Suppressor macrophage (primary cell): ENCODE measurements at regions not wholly inside any gene's neighbourhood (a gene's known extent, or its start where the extent isn't known, plus 50 kb on each side); places are given as distances from the start of the nearest gene placed in this dataset.
"Not testable (repeated sequence)": the region's sequence is repeated elsewhere in the genome, so short reads cannot be mapped to it uniquely, and the experiment has no call there.

Experiments used
- DNase-seq, 4 experiments: peaks; one replicate each; pipeline ENCODE4 v3.0.0-alpha.2; 2020 to 2022

DNA sequence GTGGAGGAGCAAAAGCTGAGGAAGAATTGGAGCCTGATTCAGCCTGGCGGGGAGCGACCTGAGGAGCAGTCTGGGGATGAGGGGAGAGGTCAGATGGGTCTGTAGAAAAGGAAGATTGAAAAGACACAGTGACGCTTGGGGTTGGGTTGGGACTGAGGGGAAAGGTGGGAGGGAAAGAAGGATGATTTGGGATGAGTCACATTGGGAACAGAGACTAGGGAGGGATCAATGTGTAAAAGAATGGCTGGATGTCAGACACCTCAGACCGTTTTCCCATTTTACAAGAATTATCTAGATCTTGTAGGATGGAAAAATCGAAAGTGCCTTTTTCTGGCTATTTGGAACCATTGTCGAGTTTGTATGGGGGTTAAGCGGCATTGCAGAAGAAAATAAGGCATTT is 1076.5 kb downstream of the DNAJB9 start:
- DNase-seq: no peak

DNA sequence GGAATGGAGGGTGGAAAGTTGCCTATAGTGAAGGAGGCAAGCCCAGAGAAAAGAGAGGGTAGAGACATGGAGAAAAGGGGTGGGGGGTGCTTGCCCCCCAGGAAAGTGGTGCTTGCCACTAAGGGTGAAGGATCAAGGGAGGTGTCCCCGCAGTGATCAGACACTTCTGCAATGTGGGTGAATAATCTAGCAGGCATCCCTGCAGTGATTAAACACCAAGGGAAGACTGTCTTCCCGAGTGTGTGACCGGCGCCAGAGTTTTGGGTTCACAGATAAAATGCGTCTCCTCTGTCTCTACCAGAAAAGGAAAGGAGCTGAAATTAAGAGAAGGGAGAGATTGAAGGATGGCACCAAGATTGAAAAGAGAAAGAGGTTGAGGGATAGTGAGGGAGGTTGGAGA is 1076.9 kb downstream of the DNAJB9 start:
- DNase-seq: not testable (repeated sequence)

DNA sequence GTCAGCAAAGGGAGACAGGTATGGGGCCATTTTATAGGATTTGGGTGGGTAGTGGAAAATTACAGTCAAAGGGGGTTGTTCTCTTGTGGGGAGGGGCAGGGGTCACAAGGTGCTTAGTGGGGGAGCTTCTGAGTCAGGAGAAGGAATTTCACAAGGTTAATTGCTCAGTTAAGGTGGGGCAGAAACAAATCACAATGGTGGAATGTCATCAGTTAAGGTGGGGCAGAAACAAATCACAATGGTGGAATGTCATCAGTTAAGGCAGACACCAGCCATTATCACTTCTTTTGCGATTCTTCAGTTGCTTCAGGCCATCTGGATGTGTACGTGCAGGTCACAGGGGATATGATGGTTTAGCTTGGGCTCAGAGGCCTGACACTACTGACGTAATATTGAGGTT is 1077.6 kb downstream of the DNAJB9 start:
- DNase-seq: not testable (repeated sequence)

DNA sequence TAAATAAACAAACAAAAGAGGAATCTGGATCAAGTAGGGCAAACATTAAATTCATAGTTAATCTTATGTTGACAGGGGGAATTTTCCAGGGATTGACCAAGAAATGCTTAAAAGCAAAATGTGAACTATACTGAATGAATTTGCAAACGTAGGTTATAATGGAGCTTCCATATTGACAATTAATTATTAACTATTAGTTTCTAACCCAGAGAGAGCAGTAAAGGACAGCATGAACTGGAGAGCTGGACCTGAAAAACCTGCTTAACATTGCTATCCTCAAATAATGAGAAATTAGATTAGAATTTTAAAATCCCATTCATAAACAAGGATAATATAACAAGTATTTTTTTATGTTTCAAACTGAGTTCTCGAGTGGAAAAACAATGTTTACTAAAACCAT is 1089.6 kb downstream of the DNAJB9 start:
- DNase-seq: no peak

DNA sequence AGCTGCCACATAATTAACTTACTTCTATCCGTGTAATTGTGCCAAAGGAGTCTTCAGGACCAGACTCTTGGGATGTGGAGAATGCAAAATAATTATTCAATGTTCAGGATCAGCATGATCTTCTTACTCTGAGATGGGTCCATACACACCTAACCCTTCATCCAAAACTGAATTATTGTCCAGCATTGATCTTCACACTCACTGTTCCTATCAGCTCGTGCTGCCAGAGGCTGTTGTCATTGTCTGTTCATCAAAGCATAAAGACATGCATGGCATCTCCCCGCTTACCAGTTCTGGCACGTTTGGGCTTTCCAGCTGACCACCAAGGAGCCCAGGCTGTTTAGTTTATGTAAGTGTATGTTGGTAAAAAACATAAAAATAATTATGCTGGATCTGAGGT is 1090.7 kb downstream of the DNAJB9 start:
- no peak for DNase-seq

DNA sequence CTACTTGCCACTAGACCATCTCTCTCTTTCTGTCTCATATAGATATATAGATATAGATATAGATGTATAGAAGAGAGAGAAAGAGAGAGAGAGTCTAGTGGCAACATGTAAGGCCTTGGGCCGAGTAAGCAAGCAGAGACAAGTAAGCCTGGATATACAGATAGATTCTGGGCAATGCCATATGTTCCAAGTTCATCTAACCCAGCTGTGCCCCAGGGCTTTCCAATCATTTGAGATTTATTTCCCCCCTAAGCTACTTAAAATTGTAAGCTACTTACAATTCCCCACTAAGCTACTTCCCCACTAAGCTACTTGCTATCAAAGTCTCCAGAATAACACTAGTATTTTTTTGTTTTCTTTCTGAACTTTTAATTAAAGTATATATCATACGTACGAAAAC is 1094.1 kb downstream of the DNAJB9 start:
- DNase-seq: no peak

DNA sequence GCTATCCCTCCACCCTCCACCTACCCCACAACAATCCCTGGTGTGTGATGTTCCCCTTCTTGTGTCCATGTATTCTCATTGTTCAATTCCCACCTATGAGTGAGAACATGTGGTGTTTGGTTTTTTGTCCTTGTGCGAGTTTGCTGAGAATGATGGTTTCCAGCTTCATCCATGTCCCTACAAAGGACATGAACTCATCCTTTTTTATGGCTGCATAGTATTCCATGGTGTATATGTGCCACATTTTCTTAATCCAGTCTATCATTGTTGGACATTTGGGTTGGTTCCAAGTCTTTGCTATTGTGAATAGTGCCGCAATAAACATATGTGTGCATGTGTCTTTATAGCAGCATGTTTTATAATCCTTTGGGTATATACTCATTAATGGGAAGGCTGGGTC is 1117.6 kb downstream of the DNAJB9 start:
- DNase-seq: not testable (repeated sequence)

DNA sequence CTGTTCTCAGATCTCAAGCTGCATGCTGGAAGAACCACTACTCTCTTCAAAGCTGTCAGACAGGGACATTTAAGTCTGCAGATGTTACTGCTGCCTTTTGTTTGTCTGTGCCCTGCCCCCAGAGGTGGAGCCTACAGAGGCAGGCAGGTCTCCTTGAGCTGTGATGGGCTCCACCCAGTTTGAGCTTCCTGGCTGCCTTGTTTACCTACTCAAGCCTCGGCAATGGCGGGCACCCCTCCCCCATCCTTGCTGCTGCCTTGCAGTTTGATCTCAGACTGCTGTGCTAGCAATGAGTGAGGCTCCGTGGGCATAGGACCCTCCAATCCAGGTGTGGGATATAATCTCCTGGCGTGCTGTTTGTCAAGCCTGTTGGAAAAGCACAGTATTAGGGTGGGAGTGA is 1122.9 kb downstream of the DNAJB9 start:
- not testable (repeated sequence) for DNase-seq

DNA sequence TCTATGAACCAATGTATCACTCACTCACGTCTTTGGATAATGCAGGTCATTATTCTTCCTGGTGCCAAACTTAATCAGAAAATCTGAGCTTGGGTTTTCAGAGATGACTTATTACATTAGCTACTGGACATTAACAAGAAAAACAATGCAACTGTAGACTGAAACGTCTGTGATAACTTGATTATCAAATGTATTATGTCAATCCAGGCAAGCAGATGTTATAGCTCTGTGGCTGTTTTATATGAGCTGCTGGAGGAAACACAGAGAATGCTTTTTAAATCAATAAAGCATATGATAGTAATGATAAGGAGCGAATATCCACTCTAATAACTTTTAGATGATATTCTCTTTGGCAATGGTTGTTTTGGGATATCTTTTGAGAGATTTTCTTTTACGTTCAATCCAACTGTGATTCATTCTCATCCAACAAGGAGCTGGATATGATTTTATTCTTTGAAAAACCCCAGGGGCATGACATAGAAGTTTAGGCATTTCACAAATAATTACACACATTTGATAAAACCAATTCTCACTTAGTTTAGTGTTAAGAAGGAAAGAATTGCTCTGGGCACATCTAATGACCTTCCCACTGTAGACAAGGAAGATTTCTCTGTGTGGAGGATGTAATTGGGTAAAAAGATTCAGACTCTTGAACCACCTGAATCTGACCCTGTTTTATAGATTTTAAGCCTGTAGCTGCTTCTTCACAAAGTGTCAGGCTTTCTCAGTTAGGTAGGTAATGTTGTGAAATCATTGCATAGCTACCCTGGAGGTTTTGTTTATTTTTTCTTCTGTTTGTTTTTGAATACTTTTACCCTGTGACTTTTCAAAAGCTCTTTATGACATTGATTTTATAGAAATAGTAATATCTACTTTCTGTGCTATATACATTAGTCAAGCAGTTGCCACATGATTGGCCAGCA is 1124.7 kb downstream of the DNAJB9 start:
- DNase-seq: no peak

DNA sequence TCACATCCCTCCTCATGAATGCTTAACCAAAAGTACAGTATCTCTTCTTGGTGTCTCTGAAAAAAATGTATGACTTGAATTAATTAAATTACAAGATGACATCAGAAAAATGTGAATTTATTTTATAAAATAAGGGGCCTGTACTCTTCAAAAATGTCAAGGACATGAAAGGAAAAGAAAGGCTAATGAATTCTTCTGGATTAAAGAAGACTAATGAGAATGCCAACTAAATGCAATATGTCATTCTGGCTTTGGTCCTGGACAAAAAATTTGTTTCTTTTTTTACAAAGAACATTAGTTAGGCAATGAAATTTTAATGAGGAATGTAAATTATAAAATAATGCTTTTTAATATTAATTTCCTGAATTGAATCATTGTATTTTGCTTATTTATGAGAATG is 1125.7 kb downstream of the DNAJB9 start:
- DNase-seq: no peak

DNA sequence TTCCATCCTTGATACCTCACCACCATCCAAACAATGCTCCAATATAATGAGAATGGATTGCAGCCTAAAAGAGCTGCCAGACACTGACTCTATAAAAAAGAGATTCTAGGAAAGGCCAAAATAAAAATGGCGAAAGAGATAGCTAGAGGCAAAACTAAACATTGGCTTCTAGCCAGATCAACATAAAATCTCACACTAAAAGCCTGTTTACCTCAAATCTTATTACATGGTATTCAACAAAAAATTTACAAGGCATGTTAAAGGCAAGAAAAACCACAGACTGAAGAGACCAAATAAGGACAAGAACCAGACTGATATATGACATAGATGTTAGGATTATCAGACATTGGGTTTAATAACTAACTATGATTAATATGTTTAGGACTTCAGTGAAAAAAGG is 1127.0 kb downstream of the DNAJB9 start:
- no peak for DNase-seq

DNA sequence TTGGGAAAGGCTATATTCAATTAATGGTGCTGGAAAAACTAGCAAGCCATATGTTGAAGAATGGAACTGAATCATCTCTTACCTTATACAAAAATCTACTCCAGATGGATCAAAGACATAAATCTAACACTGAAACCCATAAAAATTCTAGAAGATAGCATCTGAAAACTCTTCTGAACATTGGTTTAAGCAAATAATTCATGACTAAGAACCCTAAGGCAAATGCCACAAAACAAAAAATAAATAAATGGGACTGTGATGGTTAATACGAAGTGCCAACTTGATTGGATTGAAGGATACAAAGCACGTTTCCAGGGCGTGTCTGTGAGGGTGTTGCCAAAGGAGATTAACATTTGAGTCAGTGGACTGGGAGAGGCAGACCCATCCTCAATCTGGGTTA is 1130.0 kb downstream of the DNAJB9 start:
- no peak for DNase-seq

DNA sequence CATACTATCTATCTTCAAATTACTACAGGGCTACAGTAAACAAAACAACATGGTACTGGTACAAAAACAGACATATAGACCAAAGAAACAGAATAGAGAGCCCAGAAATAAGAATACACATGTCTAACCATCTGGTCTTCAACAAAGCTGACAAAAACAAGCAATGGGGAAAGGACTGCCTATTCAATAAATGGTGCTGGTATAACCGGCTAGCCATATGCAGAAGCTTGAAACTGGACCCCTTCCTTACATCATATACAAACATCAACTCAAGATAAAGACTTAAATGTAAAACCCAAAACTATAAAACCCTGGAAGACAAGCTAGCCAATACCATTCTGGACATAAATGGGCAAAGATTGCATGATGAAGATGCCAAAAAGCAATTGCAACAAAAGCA is 1143.7 kb downstream of the DNAJB9 start:
- no peak for DNase-seq

DNA sequence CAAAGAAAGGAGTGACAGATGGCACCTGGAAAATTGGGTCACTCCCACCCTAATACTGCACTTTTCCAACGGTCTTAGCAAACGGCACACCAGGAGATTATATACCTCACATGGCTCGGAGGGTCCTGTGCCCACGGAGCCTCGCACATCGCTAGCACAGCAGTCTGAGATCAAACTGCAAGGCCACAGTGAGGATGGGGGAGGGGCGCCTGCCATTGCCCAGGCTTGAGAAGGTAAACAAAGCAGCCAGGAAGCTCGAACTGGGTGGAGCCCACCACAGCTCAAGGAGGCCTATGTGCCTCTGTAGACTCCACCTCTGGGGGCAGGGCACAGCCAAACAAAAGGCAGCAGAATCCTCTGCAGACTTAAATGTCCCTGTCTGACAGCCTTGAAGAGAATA is 1149.7 kb downstream of the DNAJB9 start:
- DNase-seq: not testable (repeated sequence)

DNA sequence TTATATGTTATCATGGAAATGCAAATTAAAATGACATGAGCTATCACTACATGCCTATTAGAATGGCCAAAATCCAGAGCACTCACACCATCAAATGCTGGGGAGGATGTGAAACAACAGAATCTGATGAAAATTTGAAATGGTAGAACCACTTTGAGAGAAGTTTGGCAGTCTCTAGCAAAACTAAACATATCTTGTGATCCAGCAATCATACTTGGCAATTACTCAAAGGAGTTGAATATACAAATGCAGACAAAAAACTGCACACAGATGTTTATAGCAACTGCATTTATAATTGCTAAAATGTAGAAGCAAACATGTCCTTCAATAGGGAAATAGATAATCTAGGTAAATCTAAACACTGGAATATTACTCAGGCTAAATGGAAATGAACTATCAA is 1164.9 kb downstream of the DNAJB9 start:
- no peak for DNase-seq

DNA sequence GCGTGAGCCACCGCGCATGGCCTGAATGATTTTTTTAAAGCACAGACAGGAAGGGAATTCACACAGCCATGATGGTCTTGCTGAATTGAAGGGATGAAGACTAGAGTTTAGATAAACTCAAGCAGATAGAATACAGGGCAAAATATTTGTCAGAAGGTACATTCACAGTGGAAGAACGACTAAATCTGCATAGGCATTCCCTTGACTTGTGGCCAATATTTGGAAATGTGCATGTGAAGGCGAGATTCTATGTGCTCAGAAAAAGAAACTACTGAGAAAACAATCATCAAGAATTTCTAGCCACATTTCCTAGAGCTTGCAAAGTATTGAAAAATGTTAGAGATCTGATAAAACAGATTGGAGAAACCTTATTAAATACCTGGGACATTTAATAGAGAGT is 1166.2 kb downstream of the DNAJB9 start:
- no peak for DNase-seq

DNA sequence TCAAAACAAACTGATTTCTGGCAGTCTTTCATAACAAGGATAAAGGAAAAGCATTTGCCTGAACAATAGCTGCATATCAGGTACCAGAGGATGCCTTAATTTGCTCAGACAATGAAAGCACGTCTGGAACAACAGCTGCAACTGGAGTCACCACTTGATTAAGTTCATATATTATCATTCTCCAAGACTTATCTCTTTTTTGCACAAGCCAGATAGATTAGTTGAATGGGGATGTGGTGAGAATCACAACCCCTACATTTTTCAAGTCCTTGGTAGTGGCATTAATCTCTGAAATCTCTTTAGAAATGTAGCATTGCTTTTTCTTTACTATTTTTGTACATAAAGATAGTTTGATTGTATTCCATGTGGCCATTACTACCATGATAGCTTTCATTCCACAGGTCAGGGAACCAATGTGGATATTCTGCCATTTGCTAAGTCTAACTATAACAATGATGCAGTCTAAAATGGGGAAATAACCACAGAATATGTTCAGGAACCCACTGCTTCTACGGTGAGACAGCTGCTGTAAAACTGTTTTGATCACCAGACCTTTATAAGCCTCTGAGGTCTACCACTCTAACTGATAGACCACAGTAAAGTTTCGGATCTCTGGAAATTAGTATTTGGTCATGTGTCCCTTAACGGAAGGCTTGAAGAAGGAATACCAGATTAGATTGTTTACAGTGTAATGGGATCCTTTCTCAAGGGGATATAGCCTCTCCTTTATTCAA is 1176.2 kb downstream of the DNAJB9 start:
- DNase-seq: no peak

DNA sequence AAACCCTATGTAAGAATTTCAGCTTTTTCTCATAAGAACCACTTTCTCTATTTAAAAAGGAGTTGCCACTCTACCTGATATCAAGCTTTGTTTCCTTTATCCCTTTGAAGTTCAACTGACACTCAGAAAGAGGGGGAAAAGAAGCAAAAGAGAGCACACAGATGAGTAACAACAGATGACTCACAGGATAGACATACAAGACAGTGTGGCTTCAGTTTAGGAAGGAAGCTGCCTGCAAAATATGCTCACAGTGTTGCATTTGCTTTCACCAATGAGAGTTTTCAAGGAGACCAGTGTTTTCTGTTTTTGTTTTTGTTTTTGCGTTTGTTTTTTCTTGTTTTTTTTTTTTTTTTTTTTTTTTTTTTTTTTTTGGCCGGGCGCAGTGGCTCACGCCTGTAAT is 1181.6 kb downstream of the DNAJB9 start:
- no peak for DNase-seq

DNA sequence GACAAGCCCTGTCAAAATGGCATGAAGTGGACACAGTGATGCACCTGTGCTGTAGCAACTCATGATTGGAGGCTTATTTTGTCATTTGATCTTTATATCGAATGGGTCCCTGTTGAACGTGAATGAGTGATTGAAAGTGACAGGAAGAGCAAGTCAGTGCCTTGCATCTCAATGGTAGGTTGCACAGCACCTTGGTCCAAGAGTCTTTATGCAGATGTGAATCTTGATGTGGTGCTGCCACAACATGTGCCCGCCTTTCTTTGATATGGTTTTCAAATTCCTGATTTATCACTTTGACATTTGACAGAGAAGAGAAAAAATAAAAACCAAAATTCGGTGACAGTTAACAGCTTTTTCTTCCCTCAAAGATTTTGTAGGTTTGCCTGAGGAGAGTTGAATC is 1182.4 kb downstream of the DNAJB9 start:
- DNase-seq: no peak

DNA sequence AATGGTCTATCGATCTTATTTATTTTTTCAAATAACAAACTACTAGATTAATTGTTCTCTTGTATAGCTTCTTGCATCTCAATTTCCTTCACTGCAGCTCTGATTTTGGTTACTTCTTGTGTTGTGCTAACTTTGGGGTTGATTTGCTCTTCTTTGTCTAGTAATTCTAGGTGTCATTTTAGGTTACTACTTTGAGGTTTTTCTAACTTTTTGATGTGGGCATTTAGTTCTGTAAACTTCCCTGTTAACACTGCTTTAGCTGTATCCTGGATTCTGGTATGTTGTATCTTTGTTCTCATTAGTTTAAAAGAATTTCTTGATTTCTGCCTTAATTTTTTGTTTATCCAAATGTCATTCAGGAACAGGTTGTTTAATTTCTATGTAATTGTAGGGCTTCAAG is 1188.0 kb downstream of the DNAJB9 start:
- no peak for DNase-seq

DNA sequence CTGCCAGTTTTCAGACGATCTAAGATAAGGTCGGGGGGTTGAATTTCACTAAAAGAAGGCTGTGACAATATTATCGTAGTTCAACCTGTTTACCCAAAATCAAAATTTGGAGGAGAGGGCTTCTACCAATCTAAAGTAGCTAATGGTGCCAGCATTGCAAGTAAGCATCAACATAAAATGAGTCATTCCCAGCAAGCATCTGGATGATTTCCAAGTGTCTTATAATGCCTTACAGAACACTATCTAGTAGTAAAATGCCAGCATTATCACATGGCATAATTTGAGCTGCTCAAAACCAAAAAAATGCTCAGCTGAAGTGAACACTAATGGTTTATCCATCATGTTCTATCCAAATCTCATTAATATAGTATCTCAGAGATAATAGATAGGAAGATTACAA is 1193.9 kb downstream of the DNAJB9 start:
- no peak for DNase-seq

DNA sequence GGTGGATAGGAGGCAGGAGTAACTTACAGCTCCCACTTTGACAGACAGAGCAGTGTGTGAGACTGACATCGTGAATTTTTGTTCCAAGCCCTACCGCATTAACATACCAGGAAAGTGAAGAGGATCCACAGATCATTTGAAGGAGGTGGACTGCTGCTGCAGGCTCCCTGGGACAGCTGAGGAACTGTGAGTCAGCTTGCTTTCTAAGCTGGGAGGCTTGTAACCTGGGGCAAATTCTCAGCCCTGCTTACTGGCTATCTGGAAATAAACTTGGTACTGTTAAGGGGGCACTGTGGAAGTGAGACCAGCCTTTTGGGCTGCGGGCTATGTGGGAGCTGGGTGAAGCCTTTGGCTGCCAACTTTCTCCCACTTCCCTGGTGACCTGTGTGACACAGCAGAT is 1202.5 kb downstream of the DNAJB9 start:
- DNase-seq: no peak

DNA sequence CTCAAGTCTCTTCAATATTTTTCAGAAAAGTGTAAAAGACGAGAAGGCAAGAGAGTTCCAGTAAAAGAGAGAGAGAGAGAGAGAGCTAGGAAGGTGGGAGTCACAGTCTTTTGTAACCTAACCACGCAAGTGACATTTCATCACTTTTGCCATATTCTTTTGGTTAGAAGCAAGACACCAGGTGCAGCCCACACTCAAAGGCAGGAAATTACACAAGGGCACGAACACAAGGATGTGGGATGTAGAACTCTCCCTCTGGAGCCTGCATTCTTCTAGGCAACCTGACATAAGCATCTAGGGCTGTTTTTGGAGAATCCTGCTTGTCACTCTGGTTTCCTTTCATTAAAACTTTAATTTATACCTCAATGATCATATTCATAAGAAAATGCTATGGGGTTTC is 1213.1 kb downstream of the DNAJB9 start:
- DNase-seq: no peak

DNA sequence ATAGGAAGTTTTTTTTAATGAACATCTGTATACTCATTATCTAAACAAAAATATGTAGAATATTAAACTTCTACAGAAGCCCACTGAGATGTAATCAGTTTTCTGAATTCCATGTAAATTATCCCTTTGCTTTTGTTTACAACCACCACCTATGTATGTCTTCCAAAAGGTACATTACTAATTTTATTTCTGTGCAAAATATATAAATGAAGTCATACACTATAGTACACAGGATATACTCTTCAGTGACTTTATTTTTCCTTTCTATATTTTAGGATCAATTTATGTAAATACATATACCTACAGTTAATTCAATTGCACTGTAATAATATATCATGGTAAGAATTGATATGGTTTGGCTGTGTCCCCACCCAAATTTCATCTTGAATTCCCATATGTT is 1236.9 kb downstream of the DNAJB9 start:
- no peak for DNase-seq
